NCI-H2196 (cell line): ENCODE measurements at regions not wholly inside any gene's neighbourhood (a gene's known extent, or its start where the extent isn't known, plus 50 kb on each side); places are given as distances from the start of the nearest gene placed in this dataset.

ENCODE experiments used
- DNase-seq: peaks from one replicate; lab custom pipeline; 2025; ENCODE audit not compliant: unreplicated experiment; lab: John Stamatoyannopoulos, UW

GRCh38 chr11:20311444-20311843, 52.1 kb upstream of the HTATIP2 start:
- DNase-seq = no peak

DNA sequence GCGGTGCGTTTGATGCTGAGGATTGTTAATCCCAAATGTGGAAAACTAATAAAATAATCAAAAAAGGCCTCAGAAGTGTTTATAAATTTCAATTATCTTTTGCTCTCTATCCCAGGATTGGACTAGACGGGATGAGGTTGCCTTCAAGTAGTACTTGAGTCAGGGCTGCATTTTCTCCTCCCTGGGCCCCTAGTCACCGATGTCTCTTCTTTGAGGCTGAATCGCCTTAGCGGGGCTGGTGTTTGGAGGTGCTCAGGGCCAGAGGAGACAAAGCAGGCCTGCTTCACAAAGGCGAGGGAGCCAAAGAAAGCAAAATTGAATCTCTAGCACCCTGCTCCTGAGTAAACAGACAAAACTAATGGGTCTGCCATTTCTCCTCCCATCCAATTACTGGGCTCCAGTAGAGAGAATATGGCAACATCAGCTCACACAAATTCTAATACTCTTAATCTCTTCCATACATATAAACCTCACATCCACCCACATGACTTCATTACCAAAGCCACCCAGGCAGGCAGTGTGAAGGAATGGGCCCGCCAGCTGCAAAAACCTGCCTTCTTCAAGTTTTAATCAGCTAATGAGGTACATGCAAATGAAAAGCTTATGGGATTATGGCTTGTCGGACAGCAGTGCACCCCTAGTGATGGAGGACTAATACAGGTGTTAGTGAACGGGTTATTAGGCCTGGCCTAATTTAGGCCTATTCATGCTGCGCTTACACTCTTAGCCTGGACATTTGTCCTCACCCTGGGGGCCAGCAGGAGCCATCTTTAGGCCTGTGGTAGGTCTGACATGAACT, 52.7 kb upstream of the HTATIP2 start:
- no peak for DNase-seq

GRCh38 chr11:20310137-20310536, 53.4 kb upstream of the HTATIP2 start:
- DNase-seq = no peak

GRCh38 chr11:20309231-20310025, 54.1 kb upstream of the HTATIP2 start:
- DNase-seq = no peak

DNA sequence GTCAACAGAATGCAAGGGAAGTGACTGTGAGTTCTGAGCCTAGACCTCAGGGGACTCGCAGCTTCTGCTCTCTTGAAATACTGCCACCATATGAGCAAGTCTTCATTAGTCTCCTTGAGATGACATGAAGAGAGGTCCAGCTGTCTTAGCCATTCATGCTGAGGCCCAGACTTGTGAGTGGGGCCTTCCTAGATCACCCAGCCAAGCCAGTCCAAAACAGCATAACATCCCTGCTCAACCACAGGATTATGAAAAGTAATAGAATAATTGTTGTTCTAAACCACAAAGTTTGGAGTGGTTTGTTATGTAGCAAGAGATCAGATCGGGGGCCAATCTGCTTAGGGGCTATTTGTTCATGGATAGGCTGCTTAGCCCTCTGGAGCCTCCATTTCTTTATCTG, 54.9 kb upstream of the HTATIP2 start:
- no peak for DNase-seq

DNA sequence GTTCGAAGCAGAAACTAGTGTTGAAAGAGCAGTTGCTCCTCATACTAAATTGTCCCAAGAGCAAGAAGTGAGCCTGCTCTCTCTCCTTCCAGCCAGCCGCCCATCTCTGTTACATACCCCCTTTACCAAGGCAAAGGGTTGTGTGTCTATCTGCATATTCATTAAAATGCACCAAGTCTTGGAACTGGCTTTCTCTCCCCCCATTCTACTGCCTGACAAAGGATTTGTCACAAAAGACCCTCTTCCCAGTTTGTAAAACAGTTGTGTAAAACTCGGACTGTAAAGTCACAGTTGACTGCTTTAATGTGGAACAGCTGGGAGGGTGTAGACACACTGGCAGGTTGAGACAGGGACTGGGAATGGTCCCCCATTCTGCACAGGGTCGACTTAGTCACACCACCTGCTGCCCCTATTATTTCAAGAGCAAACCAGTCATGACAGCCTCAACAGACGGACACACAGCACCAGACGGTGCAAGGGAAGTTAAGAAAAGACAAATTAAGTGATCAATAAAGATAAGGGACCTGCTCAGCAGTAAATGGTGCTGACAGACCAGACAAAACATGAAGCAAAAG, 60.0 kb upstream of the HTATIP2 start:
- no peak for DNase-seq

DNA sequence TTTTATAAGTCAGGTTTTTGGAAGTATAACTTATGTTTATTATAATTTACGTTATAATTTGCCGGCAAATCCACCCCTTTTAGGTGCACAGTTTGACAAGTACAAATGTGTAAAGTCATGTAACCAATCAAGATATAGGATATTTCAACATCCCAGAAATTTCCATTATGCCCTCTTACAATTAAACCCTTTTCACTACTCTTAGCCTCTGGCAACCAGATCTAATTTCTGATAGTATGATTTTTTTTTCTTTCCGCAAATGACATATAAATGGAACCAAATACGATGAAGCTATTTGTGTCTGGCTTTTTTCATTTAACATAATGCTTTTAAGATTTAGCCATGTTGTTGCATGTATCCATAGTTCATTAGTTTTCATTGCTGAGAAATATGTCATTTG, 69.5 kb upstream of the HTATIP2 start:
- no peak for DNase-seq

DNA sequence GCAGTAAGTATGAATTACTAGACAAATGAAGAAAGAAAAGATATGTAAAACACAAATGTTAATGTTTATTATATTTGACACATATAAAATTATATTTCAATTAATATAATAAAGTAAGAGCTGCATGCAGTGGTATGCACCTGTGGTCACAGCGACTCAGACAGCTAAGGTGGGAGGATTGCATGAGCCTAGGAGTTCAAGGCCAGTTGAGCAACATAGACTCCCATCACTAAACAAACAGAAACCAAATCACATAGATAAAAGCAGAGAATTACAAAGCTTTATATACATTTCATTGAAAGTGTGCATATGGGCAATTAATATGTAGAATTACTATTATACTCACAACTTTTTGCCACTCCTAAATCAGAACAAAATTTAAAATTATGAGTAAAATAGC, 70.0 kb upstream of the HTATIP2 start:
- DNase-seq = no peak

- no peak for DNase-seq
Observed at GRCh38 chr11:20289732-20290131, 73.8 kb upstream of the HTATIP2 start.

GRCh38 chr11:20283475-20283874, 80.0 kb upstream of the HTATIP2 start:
- DNase-seq = no peak

GRCh38 chr11:20278727-20279126, 84.8 kb upstream of the HTATIP2 start:
- DNase-seq = no peak

DNA sequence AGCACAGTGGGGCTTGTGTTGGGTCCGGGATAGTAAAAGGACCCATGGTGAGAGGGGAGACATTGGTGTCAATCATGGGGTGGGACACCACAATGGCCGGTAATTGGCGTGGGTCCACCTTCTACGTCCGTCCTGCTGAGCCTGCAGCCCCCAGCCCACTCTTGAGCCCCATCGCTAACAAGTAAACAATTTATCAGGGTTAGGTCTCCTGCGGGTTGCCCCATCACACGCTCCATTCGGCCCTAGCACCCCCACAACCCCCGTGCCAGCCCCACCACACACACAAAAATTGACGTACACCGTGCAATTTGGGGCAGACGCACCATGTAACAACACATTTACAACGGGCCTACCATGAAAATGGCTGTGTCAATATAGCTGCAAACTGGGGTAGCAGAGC, 86.5 kb upstream of the HTATIP2 start:
- no peak for DNase-seq

GRCh38 chr11:20275987-20276965, 87.2 kb upstream of the HTATIP2 start:
- no peak for DNase-seq

DNA sequence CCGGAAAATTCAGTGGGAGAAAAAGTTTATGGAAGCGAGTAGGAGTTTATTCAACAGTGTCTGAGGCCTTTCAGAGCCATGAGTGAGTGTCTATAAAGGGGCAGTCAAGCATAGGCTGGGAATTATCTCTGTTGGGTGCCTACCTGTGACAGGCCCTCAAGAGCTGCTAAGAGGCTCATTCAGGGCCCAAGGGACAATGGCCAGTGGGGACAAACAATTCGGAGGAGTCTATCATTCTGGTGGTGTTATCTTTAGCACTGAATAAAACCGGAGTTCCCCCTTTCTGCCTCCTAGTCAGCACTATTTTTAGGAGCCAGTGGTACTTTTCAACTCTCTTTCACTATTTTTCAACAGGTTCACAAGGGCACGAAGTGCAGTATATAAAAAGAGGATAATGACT, 89.5 kb upstream of the HTATIP2 start:
- no peak for DNase-seq

GRCh38 chr11:20261526-20261925, 101.3 kb upstream of the DBX1 start:
- DNase-seq = no peak

DNA sequence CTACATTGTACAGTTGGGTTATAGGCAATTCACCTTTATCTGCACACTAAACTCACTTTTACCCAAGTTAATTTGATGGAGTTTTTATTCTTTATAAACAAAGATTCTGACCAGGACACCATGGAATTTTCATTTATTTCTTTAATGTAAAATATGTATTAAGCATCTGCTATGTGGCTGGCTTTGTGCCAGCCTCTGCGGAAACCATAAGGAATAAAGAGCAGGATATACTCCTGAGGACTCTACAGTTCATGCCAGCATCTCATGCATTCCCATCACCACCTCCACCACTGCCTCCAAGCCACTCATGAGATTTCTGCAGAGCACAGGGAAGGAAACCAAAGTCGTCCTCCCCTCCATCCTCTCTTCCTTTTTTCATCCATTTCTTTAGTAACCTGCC, 100.0 kb upstream of the DBX1 start:
- DNase-seq = no peak

DNA sequence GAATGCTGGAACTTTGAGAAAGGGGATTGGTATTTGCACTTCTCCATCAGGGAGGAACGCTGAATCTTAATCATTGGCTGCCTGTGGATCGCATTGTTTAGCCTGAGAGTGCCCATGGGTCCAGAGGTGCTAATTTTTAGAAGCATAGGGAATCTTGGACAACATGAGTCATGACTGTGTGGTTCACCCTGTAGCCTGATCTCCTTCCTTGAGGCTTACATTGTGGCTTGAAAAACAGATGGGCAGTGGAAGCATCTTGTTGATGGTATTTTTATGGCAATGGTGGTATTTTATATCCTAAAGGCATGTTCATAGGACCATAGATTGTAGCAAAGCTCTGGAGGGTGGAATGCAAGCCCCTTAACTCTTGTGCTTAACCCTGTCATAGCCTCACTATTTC, 99.2 kb upstream of the DBX1 start:
- DNase-seq = no peak

- no peak for DNase-seq
Observed at GRCh38 chr11:20258376-20258895, 98.2 kb upstream of the DBX1 start.

GRCh38 chr11:20256925-20257324, 96.7 kb upstream of the DBX1 start:
- no peak for DNase-seq

DNA sequence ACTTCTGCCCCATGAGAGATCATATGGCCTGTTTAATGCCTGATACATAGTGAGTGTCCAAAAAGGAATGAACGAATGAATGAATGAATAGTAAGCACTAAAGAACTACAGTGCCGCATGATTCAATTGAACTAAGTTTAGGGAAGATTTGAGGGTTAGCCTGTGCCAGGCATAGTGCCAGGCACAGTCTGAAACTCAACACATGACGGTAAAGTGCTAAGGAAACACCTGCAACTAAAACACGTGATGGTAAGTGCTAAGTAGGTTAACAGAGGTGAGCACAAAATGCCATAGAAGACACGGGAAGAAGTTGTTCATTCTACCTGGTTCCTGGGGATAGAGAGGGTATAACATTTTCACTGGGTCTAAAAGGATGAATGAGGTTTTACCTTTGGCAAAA, 93.5 kb upstream of the DBX1 start:
- DNase-seq = no peak

GRCh38 chr11:20251496-20251895, 91.2 kb upstream of the DBX1 start:
- DNase-seq = no peak
